Brain microvascular endothelial cell (primary cell): ENCODE measurements at regions not wholly inside any gene's neighbourhood (a gene's known extent, or its start where the extent isn't known, plus 50 kb on each side); places are given as distances from the start of the nearest gene placed in this dataset.

ENCODE experiments used
- DNase-seq: peaks from one replicate; pipeline ENCODE4 v3.0.0-alpha.2; 2020
- H3K27ac ChIP-seq: fragments of 250-450 bp; sonication (Bioruptor Pico); 2 replicates; pipeline ENCODE4 v1.5.1; 2020; ENCODE audit warnings: mild to moderate bottlenecking, moderate library complexity
- H3K27me3 ChIP-seq: fragments of 250-450 bp; sonication (Bioruptor Pico); replicated peaks from 2 replicates; pipeline ENCODE4 v1.5.1; 2020; ENCODE audit warnings: mild to moderate bottlenecking
- H3K36me3 ChIP-seq: fragments of 250-450 bp; sonication (Bioruptor Pico); replicated peaks from 2 replicates; pipeline ENCODE4 v1.5.1; 2020; ENCODE audit warnings: mild to moderate bottlenecking
- H3K4me3 ChIP-seq: 2 replicates; pipeline ENCODE4 v1.5.1; 2011; ENCODE audit warnings: low read depth, mild to moderate bottlenecking, control low read depth, low read length, moderate library complexity
- in situ Hi-C: cut with HindIII; loops from 2 replicates; pipeline ENCODE4 v1.10.0; 2017; ENCODE audit warnings: low sequenced_read_pairs, low pct_ligation_motif_present
- TF ChIP-seq, protein P1 (sequence below): IDR thresholded peaks from 2 replicates; pipeline ENCODE4 v1.5.1; 2011; ENCODE audit warnings: low read depth, mild to moderate bottlenecking, moderate library complexity, low read length, control low read depth, inconsistent platforms; ENCODE audit errors: missing control alignments

- TF ChIP-seq, protein P1, sequence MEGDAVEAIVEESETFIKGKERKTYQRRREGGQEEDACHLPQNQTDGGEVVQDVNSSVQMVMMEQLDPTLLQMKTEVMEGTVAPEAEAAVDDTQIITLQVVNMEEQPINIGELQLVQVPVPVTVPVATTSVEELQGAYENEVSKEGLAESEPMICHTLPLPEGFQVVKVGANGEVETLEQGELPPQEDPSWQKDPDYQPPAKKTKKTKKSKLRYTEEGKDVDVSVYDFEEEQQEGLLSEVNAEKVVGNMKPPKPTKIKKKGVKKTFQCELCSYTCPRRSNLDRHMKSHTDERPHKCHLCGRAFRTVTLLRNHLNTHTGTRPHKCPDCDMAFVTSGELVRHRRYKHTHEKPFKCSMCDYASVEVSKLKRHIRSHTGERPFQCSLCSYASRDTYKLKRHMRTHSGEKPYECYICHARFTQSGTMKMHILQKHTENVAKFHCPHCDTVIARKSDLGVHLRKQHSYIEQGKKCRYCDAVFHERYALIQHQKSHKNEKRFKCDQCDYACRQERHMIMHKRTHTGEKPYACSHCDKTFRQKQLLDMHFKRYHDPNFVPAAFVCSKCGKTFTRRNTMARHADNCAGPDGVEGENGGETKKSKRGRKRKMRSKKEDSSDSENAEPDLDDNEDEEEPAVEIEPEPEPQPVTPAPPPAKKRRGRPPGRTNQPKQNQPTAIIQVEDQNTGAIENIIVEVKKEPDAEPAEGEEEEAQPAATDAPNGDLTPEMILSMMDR: no peak
- H3K4me3 ChIP-seq: no peak overlapping the region
- no peak overlapping the region for H3K27ac ChIP-seq
- DNase-seq: no peak
- H3K36me3 ChIP-seq: no peaks in the 10 kb centered on the region
- no peaks in the 10 kb centered on the region for H3K27me3 ChIP-seq
- in situ Hi-C loops: no loop called here
Observed at GRCh38 chr2:45141883-45142866, 132.9 kb upstream of the SIX2 start.

- DNase-seq: no peak
- in situ Hi-C loops: no loop called here
- TF ChIP-seq, protein P1: no peak
- Histone ChIP-seq H3K4me3 (no peak overlapping the region), H3K36me3 (no peaks in the 10 kb centered on the region), H3K27me3 (no peaks in the 10 kb centered on the region), H3K27ac (no peak overlapping the region)
Observed at GRCh38 chr2:45140675-45141074, 131.4 kb upstream of the SIX2 start.

- no peak overlapping the region for H3K4me3 ChIP-seq
- no peak overlapping the region for H3K27ac ChIP-seq
- H3K36me3 ChIP-seq: no peaks in the 10 kb centered on the region
- no peaks in the 10 kb centered on the region for H3K27me3 ChIP-seq
- in situ Hi-C loops: no loop called here
- TF ChIP-seq, protein P1: no peak
- DNase-seq: no peak
Observed at GRCh38 chr2:45138904-45139303, 129.7 kb upstream of the SIX2 start.

DNA sequence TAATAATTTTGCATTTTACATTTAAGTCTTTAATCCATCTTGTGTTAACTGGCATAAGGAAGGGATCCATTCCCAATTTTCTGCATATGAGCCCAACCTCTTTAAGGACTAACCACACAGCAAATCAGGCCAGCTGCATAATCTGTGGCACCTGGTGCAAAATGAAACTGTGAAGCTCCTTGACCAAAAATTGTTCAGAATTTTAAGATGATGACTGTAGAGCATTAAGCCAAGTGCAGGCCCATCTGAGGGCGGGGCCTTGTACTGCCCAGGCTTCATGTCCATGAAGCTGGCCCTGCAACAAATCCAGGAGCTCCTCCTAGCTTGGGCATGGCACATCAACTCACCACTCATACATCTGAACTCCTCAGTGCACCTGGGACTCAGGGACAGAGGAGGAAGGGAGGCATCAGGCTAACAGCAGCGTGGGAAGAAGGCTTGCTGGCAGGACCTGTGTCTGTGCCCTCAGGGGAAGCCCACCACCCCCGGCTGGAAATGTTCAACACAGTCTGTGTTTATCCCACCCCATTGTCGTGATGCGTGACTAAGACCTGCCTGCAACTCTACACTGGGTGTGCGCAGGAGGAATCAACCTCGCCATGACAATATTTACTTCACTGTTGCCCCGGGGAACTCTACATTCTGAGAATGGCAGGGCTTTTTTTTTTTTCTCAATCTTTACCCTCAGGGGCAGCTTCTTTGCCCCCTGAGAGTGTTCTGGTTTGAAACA lies 128.9 kb upstream of the SIX2 start:
- in situ Hi-C loops: no loop called here
- Histone ChIP-seq H3K36me3 (no peaks in the 10 kb centered on the region), H3K27me3 (no peaks in the 10 kb centered on the region), H3K27ac (no peak overlapping the region), H3K4me3 (no peak overlapping the region)
- TF ChIP-seq, protein P1: no peak
- no peak for DNase-seq

- no peaks in the 10 kb centered on the region for H3K36me3 ChIP-seq
- DNase-seq: peak; percentile 38
- in situ Hi-C loops: no loop called here
- TF ChIP-seq, protein P1: no peak
- no peak overlapping the region for H3K27ac ChIP-seq
- H3K27me3 ChIP-seq: no peaks in the 10 kb centered on the region
- no peak overlapping the region for H3K4me3 ChIP-seq
Observed at GRCh38 chr2:45134726-45135125, 125.5 kb upstream of the SIX2 start.
